Gastrocnemius medialis (tissue), 4 donors: ENCODE measurements at regions not wholly inside any gene's neighbourhood (a gene's known extent, or its start where the extent isn't known, plus 50 kb on each side); places are given as distances from the start of the nearest gene placed in this dataset.

ENCODE experiments used
- ATAC-seq, 2 donors: fragments of 150-250 bp; one replicate each; pipeline ENCODE4 v1.9.1; 2016
- DNase-seq, 2 donors: peaks; one replicate each; pipeline ENCODE4 v3.0.0-alpha.2; 2019
- H3K27ac ChIP-seq, 4 donors: fragments of 200-600 bp; sonication (generic); 1 replicate in 1 of 4; 2 replicates in 3 of 4; pipeline ENCODE4 v1.5.1; 2016 to 2018; ENCODE audit warnings: mild to moderate bottlenecking in 2 of 4, moderate library complexity in 1 of 4
- H3K27me3 ChIP-seq, 3 donors: fragments of 200-600 bp; sonication (generic) in 2 of 3; 1 replicate in 1 of 3; 2 replicates in 2 of 3; pipeline versions ENCODE4 v1.5.1 to v1.6.0; 2016 to 2019; ENCODE audit warnings: mild to moderate bottlenecking in 1 of 3, moderate library complexity in 1 of 3
- H3K36me3 ChIP-seq, 2 donors: fragments of 200-600 bp; sonication (generic) in 1 of 2; one replicate each; pipeline ENCODE4 v1.5.1; 2017 to 2018
- H3K4me1 ChIP-seq, 2 donors: fragments of 200-600 bp; sonication (generic) in 1 of 2; one replicate each; pipeline ENCODE4 v1.5.1; 2016 to 2017; ENCODE audit warnings: mild to moderate bottlenecking in 2 of 2
- H3K4me3 ChIP-seq, 4 donors: fragments of 200-600 bp; sonication (generic) in 3 of 4; 1 replicate in 1 of 4; 2 replicates in 3 of 4; pipeline ENCODE4 v1.5.1; 2016 to 2019; ENCODE audit warnings: mild to moderate bottlenecking in 2 of 4
- H3K9me3 ChIP-seq, 3 donors: fragments of 200-600 bp; sonication (generic) in 2 of 3; 1 replicate in 1 of 3; 2 replicates in 2 of 3; pipeline ENCODE4 v1.5.1; 2016 to 2019
- CTCF ChIP-seq, 5 experiments: fragments of 450-650 bp in 3 of 5; fragments of 200-600 bp in 2 of 5; sonication (generic) in 2 of 5; IDR thresholded peaks in 4 of 5; conservative IDR thresholded peaks in 1 of 5; 1 replicate in 4 of 5; 2 replicates in 1 of 5; pipeline ENCODE4 v1.5.1; 2016 to 2019; ENCODE audit warnings: antibody characterized with exemption in 5 of 5, mild to moderate bottlenecking in 3 of 5, moderate library complexity in 3 of 5
- POLR2A ChIP-seq, 2 donors: fragments of 450-650 bp; IDR thresholded peaks; one replicate each; pipeline ENCODE4 v1.6.1; 2017; ENCODE audit warnings: antibody characterized with exemption in 2 of 2, mild to moderate bottlenecking in 2 of 2, moderate library complexity in 2 of 2
- in situ Hi-C, 4 donors: fragments of 200-750 bp; cut with MboI; loops; one replicate each; pipeline versions ENCODE4 v1.15.0 to v1.8.0; 2017; ENCODE audit warnings: low sequenced_read_pairs in 4 of 4
- intact Hi-C: fragments of 100-400 bp; cut with DNase I; formaldehyde crosslinking; loops from one replicate; pipeline ENCODE4 v1.15.1; 2023; ENCODE audit warnings: low total_unique reads

DNA sequence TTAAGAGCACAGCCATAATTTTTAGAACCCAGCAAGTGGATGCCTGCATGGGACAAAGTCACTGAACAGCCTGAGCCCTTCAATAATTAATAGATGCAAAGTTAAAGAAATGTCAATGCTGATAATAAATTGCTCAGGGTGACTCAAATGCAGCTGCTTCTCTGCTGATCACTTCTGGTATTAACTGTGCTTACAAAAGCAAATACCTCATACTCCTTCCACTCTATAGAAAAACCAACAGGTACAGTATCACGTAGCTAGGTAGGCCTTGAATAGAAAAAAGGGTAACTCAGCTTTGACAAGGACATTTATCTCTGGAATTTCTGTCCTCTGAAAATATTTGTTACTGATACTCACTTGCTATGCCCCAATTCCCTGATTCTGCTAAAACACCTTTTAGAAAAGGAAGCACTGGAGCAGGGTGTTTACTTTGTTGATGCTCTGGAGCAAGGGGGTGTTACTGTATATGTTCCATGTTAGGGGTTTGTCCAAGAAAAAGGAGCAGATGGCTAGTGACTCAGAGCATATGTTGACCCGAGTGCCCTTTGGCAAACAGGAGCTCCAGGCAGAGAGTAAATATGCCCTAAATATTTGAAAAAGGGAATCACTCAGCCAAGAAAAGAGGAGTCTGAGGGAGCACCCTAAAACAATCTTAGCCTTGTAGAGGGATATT lies 59.1 kb upstream of the RTN4 start:
- DNase-seq (no peak), ATAC-seq (no peak)
- intact Hi-C loops (no loop called here), in situ Hi-C loops (no loop called here)
- Histone ChIP-seq H3K27ac (no peak overlapping the region), H3K9me3 (no peaks in the 10 kb centered on the region), H3K36me3 (no peaks in the 10 kb centered on the region), H3K4me1 (peaks cover 20 to 24% of the 10 kb centered on the region in 2 donors), H3K27me3 (no peaks in the 10 kb centered on the region), H3K4me3 (no peak overlapping the region)
- TF ChIP-seq POLR2A (IDR thresholded peaks at IDR 0.05) (no peak), CTCF (IDR thresholded peaks at IDR 0.05 in 4 of 5, conservative IDR thresholded peaks at IDR 0.05 in 1 of 5) (no peak)

- ATAC-seq (no peak), DNase-seq (no peak)
- intact Hi-C loops (no loop called here), in situ Hi-C loops (no loop called here)
- TF ChIP-seq POLR2A (IDR thresholded peaks at IDR 0.05), result no peak
- TF ChIP-seq CTCF (IDR thresholded peaks at IDR 0.05 in 4 of 5, conservative IDR thresholded peaks at IDR 0.05 in 1 of 5), result no peak
- Histone ChIP-seq H3K9me3 (no peaks in the 10 kb centered on the region), H3K4me1 (peaks cover 20 to 24% of the 10 kb centered on the region in 2 donors), H3K27me3 (no peaks in the 10 kb centered on the region), H3K4me3 (no peak overlapping the region), H3K36me3 (no peaks in the 10 kb centered on the region), H3K27ac (no peak overlapping the region)
Measured at GRCh38 chr2:55108456-55109160, 58.4 kb upstream of the RTN4 start.

DNA sequence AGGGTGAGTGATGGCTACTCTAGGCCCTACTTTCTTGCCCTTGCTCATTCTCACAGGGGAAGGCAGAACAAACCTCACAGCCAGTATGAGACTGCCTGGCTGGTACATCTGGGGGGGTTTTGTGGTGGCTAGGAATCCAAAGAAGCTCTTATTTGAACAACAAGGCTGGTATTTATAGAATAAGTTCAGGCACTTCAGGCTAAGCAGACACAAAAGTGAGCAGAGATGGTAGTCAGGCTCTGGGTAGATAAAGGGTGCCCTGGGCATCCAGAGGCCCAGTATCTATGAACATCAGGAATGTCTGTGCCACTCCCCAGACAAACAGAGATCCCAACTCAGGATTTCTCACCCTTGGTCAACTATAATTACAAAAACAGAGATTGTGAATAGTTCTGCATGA lies 57.2 kb upstream of the RTN4 start:
- intact Hi-C loops, result no loop called here
- DNase-seq (no peak), ATAC-seq (no peak)
- in situ Hi-C loops, result no loop called here
- TF ChIP-seq POLR2A (IDR thresholded peaks at IDR 0.05) (no peak), CTCF (IDR thresholded peaks at IDR 0.05 in 4 of 5, conservative IDR thresholded peaks at IDR 0.05 in 1 of 5) (no peak)
- Histone ChIP-seq H3K27me3 (no peaks in the 10 kb centered on the region), H3K4me1 (peaks cover 11 to 13% of the 10 kb centered on the region in 2 donors), H3K9me3 (no peaks in the 10 kb centered on the region), H3K4me3 (no peak overlapping the region), H3K27ac (no peak overlapping the region), H3K36me3 (no peaks in the 10 kb centered on the region)

DNA sequence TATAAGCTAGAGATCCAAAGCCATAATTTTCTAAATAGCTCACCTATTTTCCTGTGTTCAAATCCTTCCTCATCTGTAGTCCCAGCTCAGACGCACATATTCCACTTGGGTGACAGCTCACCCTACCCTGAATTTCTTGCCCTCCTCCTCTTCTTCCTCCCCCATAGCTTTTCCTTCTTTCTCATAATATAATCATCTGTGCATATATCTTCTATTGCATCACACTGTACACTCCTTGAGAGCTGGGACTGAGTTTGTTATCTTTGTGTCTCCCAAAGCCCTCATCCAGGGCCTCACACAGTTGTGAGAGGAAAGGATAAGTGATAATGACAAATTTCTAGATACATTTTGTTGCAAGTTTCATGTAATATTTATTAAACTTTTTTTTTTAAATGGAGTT lies 55.9 kb upstream of the RTN4 start:
- in situ Hi-C loops (no loop called here), intact Hi-C loops (no loop called here)
- H3K4me1 ChIP-seq, result peaks cover 2 to 8% of the 10 kb centered on the region in 2 donors
- no peaks in the 10 kb centered on the region for H3K9me3 ChIP-seq
- no peaks in the 10 kb centered on the region for H3K27me3 ChIP-seq
- no peak for DNase-seq
- no peak overlapping the region for H3K4me3 ChIP-seq
- no peaks in the 10 kb centered on the region for H3K36me3 ChIP-seq
- TF ChIP-seq CTCF (IDR thresholded peaks at IDR 0.05 in 4 of 5, conservative IDR thresholded peaks at IDR 0.05 in 1 of 5) (no peak), POLR2A (IDR thresholded peaks at IDR 0.05) (no peak)
- no peak overlapping the region for H3K27ac ChIP-seq
- no peak for ATAC-seq
